Activated T-cell treated with anti-CD3 and anti-CD28 coated beads, Interleukin-2, amount 50 U/mL, for 72 hours (primary cell): ENCODE measurements at regions not wholly inside any gene's neighbourhood (a gene's known extent, or its start where the extent isn't known, plus 50 kb on each side); places are given as distances from the start of the nearest gene placed in this dataset.

ENCODE experiments used
- ATAC-seq, 2 donors: fragments of 150-1000 bp; cut with Tn5 transposase; replicated peaks in 1 of 2; 2 replicates each; pipeline ENCODE4 v1.10.0; 2021; ENCODE audit warnings: moderate library complexity in 2 of 2, mild to moderate bottlenecking in 1 of 2
- DNase-seq, 2 donors: peaks; one replicate each; pipeline ENCODE4 v3.0.0; 2021 to 2022; ENCODE audit warnings: mixed read lengths in 1 of 2
- H3K27ac Mint-ChIP-seq: one replicate; pipeline ENCODE4 v1.8.0; 2022; ENCODE audit warnings: mild to moderate bottlenecking, moderate library complexity, mixed read lengths
- H3K27me3 Mint-ChIP-seq: one replicate; pipeline ENCODE4 v1.8.0; 2022; ENCODE audit warnings: low read depth, mixed read lengths
- H3K36me3 Mint-ChIP-seq, 2 donors: one replicate each; pipeline ENCODE4 v1.8.0; 2022; ENCODE audit warnings: mixed read lengths in 2 of 2, mild to moderate bottlenecking in 1 of 2; ENCODE audit not compliant: insufficient read depth in 2 of 2
- H3K4me1 Mint-ChIP-seq: one replicate; pipeline ENCODE4 v1.8.0; 2022; ENCODE audit warnings: low read depth, mixed read lengths
- H3K4me3 Mint-ChIP-seq, 2 donors: one replicate each; pipeline ENCODE4 v1.8.0; 2022; ENCODE audit warnings: mild to moderate bottlenecking in 2 of 2, mixed read lengths in 2 of 2, moderate library complexity in 2 of 2
- H3K9me3 Mint-ChIP-seq, 2 donors: one replicate each; pipeline ENCODE4 v1.8.0; 2022; ENCODE audit warnings: mixed read lengths in 2 of 2

DNA sequence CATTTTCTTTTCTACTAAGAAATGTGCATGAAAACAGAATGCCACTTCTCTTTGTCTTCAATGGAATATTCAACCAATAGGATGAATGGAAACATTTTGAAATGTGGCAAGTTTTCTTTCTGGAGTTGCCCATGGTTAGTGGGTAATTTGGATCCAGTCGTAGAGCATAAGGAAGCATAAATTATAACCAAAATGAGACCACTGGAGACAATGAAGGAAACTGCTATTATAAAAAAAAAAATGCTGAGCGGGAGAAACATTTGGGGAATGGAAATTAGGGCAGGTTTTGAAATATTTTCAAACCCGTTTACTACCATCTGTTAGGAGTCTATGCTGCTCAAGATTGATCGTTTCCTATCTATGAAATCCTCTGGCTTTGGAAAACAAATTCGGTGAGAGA lies 182.9 kb upstream of the PRKCQ start:
- H3K9me3 Mint-ChIP-seq, result no peaks in the 10 kb centered on the region
- H3K27ac Mint-ChIP-seq, result no peak overlapping the region
- ATAC-seq (no peak), DNase-seq (no peak)
- H3K36me3 Mint-ChIP-seq, result no peaks in the 10 kb centered on the region
- H3K27me3 Mint-ChIP-seq, result peaks cover 54% of the 10 kb centered on the region
- H3K4me1 Mint-ChIP-seq, result no peaks in the 10 kb centered on the region
- H3K4me3 Mint-ChIP-seq, result no peak overlapping the region

DNA sequence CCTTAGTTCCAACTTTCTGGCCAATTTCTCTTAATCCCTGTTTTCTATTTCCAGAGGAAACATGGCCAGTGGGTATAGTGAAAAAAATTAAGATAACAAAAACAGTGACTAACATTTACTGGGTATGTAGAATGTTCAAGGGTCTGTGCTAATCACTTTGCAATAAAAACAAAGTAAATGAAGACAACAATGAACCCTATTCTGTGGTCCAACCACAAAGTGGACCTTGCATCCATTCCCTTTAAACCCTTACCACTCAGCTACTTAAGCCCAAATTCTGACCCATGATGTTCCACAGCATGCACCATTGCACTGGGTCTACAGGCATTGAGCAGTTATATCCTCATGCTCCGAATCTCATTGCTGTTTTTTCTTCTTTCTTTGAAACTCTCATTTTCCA lies 179.9 kb upstream of the PRKCQ start:
- ATAC-seq (no peak), DNase-seq (no peak)
- no peak overlapping the region for H3K27ac Mint-ChIP-seq
- no peaks in the 10 kb centered on the region for H3K9me3 Mint-ChIP-seq
- no peak overlapping the region for H3K4me3 Mint-ChIP-seq
- no peaks in the 10 kb centered on the region for H3K36me3 Mint-ChIP-seq
- peaks cover 65% of the 10 kb centered on the region for H3K27me3 Mint-ChIP-seq
- H3K4me1 Mint-ChIP-seq, result no peaks in the 10 kb centered on the region

DNA sequence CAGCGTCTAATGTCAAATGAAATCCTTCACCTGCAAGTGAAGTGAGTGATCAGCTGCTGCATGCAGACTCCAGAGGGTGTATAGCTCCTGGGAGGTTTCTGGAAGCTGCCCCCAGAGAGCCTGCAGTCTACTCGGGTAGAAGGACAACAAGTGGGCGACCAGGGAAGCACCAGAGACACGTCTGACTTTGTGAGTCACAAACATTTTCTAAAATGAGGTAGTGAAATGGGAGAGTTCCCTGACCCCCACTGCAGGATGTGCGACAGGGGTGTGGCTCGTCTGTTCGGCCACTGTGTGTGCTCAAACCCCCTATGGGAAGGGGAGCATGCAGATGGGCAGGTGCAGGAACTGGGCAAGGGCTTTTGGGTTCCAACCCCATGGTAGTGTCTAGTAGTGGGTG lies 177.1 kb upstream of the PRKCQ start:
- DNase-seq (no peak), ATAC-seq (no peak)
- no peak overlapping the region for H3K4me3 Mint-ChIP-seq
- H3K27me3 Mint-ChIP-seq, result peaks cover 63% of the 10 kb centered on the region
- no peak overlapping the region for H3K27ac Mint-ChIP-seq
- H3K9me3 Mint-ChIP-seq, result no peaks in the 10 kb centered on the region
- H3K4me1 Mint-ChIP-seq, result no peaks in the 10 kb centered on the region
- H3K36me3 Mint-ChIP-seq, result no peaks in the 10 kb centered on the region

DNA sequence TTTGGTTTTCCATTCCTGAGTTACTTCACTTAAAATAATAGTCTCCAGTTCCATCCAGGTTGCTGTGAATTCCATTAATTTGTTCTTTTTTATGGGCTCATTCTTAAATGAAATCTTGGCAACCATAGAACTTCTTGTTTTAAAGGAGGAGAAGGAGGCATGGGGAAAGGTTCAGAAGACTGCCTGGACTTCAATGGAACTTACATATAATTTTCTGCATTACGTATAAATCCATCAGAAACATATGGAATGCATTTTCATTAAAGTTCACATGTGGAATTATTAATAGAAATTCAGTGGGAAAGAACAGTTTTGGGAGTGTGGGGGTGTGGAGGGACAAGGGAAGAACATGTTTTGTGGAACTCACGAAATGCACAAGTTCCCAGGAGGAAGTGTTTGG lies 176.6 kb upstream of the PRKCQ start:
- DNase-seq (no peak), ATAC-seq (no peak)
- Mint-ChIP-seq H3K27me3 (peaks cover 65% of the 10 kb centered on the region), H3K4me1 (no peaks in the 10 kb centered on the region), H3K4me3 (no peak overlapping the region), H3K9me3 (no peaks in the 10 kb centered on the region), H3K27ac (no peak overlapping the region), H3K36me3 (no peaks in the 10 kb centered on the region)

DNA sequence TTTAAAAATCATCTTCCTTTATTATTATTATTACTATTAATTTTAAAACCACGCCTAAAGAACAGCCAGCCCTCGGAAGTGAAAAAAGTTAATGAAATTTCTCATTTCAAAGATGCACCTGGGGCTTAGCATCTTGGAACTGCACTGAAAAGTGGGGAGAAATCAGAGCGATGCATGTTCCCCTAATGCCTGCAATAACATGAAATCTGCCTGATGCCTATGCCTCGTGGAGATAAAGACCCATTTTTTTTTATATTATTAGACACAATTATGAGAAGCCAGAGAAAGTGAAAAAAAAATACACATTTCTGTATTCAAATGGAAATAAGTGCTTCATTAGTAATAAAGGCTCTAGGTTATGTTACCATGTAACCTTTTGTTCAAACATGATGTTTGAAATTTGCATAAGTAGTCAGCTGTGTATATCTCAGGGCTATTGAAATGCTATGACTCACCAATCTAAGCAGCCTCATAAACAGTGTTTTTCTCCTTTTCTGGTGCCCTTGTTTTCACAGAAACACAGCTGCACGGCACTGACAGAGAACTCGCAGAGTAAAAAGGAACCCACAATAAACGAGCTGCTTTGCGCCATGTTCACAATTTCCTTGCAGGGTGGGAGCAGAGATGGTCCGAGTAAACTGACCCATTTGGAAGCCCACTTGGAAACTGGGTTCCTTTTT lies 175.8 kb upstream of the PRKCQ start:
- H3K27me3 Mint-ChIP-seq, result peaks cover 66% of the 10 kb centered on the region
- ATAC-seq (no peak), DNase-seq (no peak)
- no peaks in the 10 kb centered on the region for H3K4me1 Mint-ChIP-seq
- H3K4me3 Mint-ChIP-seq, result no peak overlapping the region
- H3K36me3 Mint-ChIP-seq, result no peaks in the 10 kb centered on the region
- no peak overlapping the region for H3K27ac Mint-ChIP-seq
- peaks cover 2% of the 10 kb centered on the region in 2 donors for H3K9me3 Mint-ChIP-seq

DNA sequence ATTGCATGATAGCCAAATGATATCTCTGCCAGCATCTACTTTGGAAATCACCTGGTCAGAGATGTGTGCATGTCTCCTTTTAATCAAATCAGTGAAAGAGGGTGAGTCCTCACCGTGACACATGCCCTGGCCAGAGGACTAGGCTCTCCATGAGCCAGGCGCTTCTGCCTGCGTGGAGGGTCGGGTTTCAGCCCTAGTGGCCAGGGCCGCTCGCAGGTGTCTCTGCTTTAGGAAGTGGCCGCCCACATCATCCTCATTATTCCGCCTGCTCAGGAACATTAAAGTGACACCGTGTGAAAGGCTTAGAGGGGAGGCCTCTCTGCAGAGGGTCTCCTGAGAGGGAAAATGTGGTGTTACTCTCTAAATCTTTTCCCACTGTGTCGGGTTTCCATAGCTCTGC lies 173.6 kb upstream of the PRKCQ start:
- DNase-seq, result no peak
- no peak for ATAC-seq
- H3K36me3 Mint-ChIP-seq, result peaks cover 3 to 7% of the 10 kb centered on the region in 2 donors
- no peaks in the 10 kb centered on the region for H3K4me1 Mint-ChIP-seq
- H3K4me3 Mint-ChIP-seq, result no peak overlapping the region
- no peak overlapping the region for H3K27ac Mint-ChIP-seq
- H3K9me3 Mint-ChIP-seq, result peaks cover 5 to 12% of the 10 kb centered on the region in 2 donors
- H3K27me3 Mint-ChIP-seq, result peaks cover 68% of the 10 kb centered on the region

DNA sequence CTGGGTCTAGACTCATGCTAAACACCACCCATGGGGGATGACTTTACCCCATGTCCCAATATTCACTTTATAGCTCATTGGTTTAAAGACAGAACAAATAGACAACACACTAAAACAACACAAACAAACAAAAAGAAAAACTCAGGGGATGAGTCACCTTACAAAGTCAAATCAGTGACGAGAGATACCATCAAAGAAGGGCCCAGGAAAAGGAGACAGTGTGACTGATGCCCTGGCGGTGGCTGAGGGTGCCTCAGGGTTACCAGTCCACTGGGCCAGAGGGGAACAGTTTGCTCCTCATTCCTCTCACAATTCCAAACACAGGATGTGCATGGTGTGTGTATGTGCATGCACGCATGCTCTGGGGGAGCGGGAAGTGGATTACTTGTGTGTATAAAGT lies 171.3 kb upstream of the PRKCQ start:
- Mint-ChIP-seq H3K36me3 (peaks cover 3 to 7% of the 10 kb centered on the region in 2 donors), H3K4me1 (no peaks in the 10 kb centered on the region), H3K27ac (no peak overlapping the region), H3K9me3 (peaks cover 5 to 12% of the 10 kb centered on the region in 2 donors), H3K27me3 (peaks cover 52% of the 10 kb centered on the region), H3K4me3 (no peak overlapping the region)
- DNase-seq, result no peak
- ATAC-seq, result no peak

DNA sequence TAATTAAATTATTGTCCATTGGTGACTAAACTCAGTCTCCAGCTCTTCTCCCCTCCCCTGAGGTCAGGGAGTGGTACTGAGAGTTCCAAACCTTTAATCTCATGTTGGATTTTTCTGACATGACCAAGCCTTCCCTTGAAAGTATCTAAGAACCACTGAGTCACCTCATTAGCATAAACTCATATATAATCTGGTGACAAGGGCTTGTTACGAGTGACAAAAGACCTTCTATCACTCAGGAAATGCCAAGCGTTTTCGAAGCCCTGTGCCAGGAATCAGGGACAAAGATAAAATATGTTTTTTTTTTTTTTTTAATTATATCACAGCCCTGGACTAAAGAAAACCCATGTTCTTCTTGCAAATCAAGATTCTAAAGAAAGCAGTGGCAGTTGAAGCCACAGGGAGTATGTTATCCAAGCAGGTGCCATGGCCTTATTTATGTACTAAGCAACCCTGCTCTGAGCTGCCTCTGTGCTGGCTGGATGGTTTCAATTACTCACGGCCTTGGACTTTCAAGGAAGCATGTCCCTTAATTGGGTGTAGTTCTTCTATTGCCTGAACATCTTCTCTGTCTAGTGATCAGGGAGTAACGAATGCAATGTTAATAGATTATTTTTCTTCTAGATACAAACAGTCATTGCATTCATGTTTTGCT lies 169.0 kb upstream of the PRKCQ start:
- H3K27ac Mint-ChIP-seq, result no peak overlapping the region
- H3K4me1 Mint-ChIP-seq, result no peaks in the 10 kb centered on the region
- no peak overlapping the region for H3K4me3 Mint-ChIP-seq
- peaks cover 3 to 7% of the 10 kb centered on the region in 2 donors for H3K36me3 Mint-ChIP-seq
- DNase-seq, result no peak
- no peak for ATAC-seq
- peaks cover 5 to 12% of the 10 kb centered on the region in 2 donors for H3K9me3 Mint-ChIP-seq
- H3K27me3 Mint-ChIP-seq, result peaks cover 42% of the 10 kb centered on the region

DNA sequence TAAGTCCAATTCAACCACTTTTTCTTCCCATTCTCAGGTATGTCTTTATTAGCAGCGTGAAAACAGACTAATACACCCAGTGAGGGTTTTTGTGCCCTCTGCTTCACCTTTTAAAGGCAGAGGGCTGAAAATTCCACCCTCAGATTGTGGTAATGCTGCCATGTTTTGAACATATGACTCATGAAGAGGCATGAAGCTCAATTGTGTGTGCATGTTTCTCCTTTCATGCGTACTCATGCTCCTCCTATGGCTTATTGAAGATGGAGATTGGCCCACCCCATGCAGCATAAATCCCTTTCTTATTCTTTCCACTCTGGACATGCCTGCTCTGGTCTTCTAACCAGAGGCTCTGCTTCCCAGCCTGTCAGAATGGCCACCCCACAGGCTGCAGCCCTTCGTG lies 168.0 kb upstream of the PRKCQ start:
- DNase-seq (no peak), ATAC-seq (no peak)
- H3K36me3 Mint-ChIP-seq, result peaks cover 3 to 7% of the 10 kb centered on the region in 2 donors
- no peak overlapping the region for H3K27ac Mint-ChIP-seq
- H3K27me3 Mint-ChIP-seq, result peaks cover 31% of the 10 kb centered on the region
- H3K9me3 Mint-ChIP-seq, result peaks cover 5 to 12% of the 10 kb centered on the region in 2 donors
- no peaks in the 10 kb centered on the region for H3K4me1 Mint-ChIP-seq
- no peak overlapping the region for H3K4me3 Mint-ChIP-seq

DNA sequence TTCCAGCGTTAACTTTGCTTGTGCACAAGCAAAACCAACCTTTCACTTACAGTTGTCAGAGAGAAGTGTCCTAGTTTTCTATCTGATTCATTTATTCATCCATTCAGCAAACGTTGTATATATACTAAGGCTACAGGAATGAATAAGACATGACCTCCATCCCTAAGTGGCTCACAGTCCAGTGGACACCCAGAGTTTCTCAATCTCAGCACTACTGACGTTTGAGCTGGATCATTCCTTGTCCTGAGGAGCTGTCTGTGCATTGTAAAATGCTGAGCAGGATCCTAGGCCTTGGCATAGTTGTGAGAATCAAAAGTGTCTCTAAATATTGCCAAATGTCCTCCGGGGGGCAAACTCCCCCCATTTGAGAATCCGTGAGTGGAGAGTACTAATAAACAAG lies 166.7 kb upstream of the PRKCQ start:
- ATAC-seq (no peak), DNase-seq (no peak)
- Mint-ChIP-seq H3K27ac (no peak overlapping the region), H3K36me3 (peaks cover 3 to 7% of the 10 kb centered on the region in 2 donors), H3K4me3 (no peak overlapping the region), H3K27me3 (peaks cover 27% of the 10 kb centered on the region), H3K4me1 (no peaks in the 10 kb centered on the region), H3K9me3 (peaks cover 5 to 12% of the 10 kb centered on the region in 2 donors)

DNA sequence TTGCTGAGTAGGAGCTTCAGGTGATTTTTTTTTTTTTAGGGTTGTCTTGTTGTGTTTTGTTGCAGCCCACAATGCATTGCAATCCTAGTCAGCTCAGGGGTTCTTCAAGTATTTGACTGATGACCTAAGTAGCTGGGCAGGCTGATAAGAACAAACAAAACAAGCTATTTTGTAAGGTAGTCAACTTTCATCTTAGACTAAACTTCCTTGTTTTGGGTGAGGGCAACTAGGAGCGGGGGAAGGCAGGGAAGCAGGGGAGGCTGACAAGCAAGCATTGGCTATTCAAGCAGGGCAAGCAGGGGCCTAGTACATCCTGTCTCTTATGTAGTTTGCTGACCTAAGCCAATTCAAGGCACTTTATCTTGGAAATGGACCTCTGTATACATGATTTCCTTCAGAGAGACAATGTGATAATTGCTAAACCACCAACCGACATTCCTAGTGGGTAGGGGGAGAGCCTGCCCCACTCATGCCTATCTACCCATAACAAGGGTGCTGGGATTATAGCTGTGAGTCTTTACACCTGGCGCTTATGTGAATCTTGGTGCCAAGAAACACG lies 163.3 kb upstream of the PRKCQ start:
- no peak overlapping the region for H3K27ac Mint-ChIP-seq
- ATAC-seq, result no peak
- no peaks in the 10 kb centered on the region for H3K36me3 Mint-ChIP-seq
- H3K9me3 Mint-ChIP-seq, result no peaks in the 10 kb centered on the region
- DNase-seq, result no peak
- peaks cover 18% of the 10 kb centered on the region for H3K27me3 Mint-ChIP-seq
- H3K4me3 Mint-ChIP-seq, result no peak overlapping the region
- no peaks in the 10 kb centered on the region for H3K4me1 Mint-ChIP-seq

DNA sequence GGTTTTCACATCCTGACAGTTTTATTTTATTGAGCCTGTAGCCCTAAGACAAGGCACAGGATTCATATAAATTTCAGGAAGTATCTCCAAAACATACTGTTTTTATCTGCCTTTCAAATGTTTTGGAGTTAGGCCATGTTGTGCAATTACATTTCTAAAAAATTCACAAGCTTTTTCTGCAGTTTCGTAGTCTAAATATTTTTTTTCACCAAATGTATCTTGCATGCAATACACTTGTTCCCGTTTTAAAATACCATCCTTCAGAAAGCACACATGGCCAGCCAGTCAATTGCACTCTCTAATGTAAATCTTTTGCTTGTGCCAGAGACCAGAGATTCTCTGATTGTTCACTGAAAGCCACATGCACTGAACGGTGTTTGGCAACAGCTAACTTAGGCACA lies 161.5 kb upstream of the PRKCQ start:
- H3K27ac Mint-ChIP-seq, result no peak overlapping the region
- H3K36me3 Mint-ChIP-seq, result no peaks in the 10 kb centered on the region
- no peak overlapping the region for H3K4me3 Mint-ChIP-seq
- DNase-seq (no peak), ATAC-seq (no peak)
- H3K4me1 Mint-ChIP-seq, result no peaks in the 10 kb centered on the region
- H3K27me3 Mint-ChIP-seq, result peaks cover 25% of the 10 kb centered on the region
- no peaks in the 10 kb centered on the region for H3K9me3 Mint-ChIP-seq

DNA sequence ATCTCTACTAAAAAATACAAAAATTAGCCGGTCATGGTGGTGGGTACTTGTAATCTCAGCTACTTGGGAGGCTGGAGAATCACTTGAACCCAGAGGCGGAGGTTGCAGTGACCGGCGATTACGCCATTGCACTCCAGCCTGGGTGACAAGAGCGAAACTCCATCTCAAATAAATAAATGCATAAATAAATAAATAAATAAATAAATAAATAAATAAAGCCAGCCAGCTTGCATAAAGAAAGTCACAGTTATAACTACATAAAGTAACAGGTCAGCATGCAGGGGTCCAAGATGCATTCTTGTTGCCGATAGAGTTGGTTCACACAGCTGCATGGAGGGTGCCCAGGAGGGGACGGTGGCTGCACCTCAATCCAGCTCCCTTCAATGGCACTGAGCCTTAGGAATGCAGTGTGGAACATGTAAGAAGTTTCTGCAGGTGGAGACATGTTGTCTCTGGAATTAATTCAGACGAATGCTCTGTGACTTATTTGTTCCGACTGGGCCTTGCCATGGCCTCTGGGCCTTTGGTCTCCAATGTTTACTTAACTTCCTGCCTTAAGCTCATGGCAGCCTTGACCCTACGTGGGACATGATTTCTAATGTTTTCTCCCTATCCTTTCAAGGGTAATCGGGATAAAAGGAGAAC lies 159.6 kb upstream of the PRKCQ start:
- ATAC-seq, result no peak
- no peak for DNase-seq
- Mint-ChIP-seq H3K4me1 (no peaks in the 10 kb centered on the region), H3K27ac (no peak overlapping the region), H3K27me3 (peaks cover 37% of the 10 kb centered on the region), H3K9me3 (no peaks in the 10 kb centered on the region), H3K36me3 (no peaks in the 10 kb centered on the region), H3K4me3 (no peak overlapping the region)
